Hematopoietic multipotent progenitor cell treated with erythropoietin and hydrocortisone succinate and interleukin-3 and kit ligand, for 17 days (in vitro differentiated cells): ENCODE measurements at regions not wholly inside any gene's neighbourhood (a gene's known extent, or its start where the extent isn't known, plus 50 kb on each side); places are given as distances from the start of the nearest gene placed in this dataset.

Source experiments
- DNase-seq: peaks from one replicate; pipeline ENCODE4 v3.0.0-alpha.2; 2015; ENCODE audit warnings: low spot score

DNA sequence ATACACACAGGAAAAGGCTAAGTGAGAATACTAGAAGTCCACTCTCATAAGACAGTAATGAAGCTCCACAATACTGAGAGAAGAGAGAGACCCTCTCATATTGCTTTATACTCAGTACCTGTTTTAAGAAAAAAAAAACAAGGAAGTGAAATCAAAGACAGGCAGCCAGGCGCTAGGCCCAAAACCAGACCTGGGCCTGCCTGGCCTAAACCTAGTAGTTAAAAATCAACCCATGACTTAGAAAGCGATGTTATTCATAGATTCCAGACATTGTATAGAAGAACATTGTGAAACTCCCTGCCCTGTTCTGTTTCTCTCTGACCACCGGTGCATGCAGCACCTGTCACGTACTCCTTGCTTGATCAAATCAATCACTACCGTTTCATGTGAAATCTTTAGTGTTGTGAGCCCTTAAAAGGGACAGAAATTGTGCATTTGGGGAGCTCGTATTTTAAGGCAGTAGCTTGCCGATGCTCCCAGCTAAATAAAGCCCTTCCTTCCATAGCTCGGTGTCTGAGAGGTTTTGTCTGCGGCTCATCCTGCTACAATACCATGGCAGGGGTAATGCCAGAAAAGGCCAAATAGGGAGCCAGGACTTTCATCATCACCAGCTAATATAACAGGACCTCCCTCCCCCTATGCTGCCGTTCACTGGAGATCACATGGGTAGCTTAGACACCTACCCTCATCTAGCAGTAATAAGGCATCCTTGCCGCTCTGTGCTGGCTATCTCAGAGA, 1294.1 kb downstream of the NSUN3 start:
- DNase-seq, result no peak

DNA sequence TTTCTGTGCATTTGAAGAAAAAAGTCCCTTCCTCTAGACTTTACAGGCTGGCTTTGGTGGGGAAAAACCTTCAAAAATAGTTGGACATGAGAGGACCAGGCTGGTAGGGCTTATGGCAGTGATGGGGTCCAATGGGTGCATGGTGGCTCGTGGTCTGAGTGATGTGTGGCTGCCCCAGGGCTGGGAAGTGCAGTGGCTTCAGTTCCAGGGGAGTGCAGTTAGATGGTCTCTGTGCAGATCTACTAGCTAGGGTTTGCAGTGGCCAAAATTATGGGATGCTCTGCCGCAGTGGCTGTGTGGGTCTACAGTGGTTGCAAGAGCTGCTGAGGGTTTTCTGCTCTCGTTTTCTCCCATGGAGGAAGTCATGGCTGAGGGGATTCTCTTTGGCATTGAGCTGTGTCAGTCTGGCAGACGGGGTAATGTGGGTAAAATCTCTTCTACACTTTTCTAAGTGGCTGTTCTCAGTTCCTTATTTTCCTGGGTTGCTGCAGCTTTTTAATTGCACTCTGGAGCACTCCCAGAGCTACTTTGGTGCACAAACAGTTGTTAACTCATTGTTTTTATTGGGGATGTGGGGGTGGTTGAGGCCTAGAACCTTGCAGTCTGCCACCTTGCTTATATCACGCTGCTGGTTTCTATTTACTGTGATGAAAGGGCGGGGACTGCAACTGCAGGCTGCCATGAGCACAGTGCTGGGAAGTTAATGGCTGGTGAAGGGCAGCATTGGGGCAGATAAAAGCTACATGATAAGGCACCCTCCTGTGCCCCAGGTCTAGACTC, 1324.6 kb downstream of the NSUN3 start:
- DNase-seq, result no peak

DNA sequence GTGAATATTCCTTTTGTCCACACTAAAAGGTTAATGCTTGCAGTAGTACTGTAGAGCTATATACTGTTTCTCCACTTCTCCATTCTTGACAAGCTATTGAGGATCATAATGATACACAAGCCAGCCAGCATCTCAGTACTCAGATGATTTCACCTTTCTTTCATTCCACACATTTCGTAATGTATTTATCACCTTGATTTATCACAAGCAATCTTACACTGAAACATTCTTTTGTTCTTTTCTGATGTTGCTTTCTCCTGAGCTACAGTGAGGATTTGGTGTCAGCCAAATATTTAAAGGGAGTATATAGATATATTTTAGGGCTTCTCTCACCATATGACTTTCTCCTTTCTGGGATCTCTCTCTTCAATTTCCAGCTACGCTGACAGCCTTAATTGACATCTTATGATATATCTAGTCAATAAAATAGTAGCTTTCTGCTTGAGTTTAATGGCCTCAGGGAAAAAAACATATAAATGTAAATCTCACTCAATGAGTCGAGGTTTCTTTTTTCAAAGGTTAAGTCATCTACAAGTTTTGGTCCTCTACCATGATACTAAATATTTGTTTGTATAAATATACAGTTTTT, 1327.0 kb downstream of the NSUN3 start:
- no peak for DNase-seq

DNA sequence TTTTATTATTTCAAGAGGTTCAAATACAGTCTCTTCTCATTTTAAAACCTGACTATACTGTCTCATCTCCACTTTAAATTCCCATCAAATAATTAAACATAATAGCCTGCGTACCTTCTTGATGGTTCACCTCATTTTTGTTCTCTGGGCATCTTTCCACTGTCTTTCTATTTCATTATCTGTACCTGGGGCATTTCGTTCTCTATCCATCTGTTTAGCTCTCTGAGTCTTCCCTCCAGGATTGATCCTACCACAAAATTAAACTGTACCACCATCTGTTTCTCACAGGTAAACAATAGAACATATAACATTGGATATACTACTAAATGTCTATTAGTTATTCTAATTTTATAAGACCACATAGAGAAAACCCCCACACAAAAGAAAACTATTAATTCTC, 1331.4 kb downstream of the NSUN3 start:
- no peak for DNase-seq

DNA sequence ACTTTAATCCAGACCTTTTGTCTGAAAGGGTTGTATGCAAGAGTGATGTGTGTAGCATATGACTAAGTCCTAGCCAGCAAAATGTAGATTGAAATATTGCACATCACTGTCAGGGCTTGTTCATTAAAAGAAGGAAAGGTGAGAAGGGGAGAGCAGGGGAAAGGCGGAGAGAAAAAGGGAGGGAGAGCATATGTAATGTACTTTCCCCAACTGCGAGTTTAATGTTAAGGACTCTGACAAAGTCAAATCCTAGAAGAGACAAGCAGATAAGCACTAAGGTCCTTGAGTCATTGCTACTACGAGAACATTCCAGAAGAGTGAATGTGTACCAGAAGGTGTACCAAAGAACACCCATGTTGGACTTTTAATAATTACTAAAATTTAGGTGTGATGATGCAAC, 1336.7 kb downstream of the NSUN3 start:
- no peak for DNase-seq

DNA sequence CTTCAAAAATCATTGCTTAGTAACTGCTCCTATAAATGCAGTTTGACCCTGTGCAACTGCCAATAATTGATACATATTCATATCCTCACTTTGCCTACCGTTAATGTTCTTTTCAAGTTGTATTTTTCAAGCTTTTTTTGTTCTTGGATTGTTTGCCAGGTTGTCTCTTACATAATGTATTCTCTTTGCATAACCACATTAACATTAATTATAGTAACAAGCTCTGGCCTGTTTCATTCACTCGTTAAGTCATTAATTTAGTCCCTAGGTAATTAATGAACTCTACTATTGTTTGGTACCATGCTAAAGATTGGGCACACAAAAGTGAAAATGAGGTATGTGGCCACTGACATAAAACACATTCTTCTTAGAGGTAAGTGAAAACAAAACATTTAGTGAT, 1338.8 kb downstream of the NSUN3 start:
- DNase-seq, result no peak

DNA sequence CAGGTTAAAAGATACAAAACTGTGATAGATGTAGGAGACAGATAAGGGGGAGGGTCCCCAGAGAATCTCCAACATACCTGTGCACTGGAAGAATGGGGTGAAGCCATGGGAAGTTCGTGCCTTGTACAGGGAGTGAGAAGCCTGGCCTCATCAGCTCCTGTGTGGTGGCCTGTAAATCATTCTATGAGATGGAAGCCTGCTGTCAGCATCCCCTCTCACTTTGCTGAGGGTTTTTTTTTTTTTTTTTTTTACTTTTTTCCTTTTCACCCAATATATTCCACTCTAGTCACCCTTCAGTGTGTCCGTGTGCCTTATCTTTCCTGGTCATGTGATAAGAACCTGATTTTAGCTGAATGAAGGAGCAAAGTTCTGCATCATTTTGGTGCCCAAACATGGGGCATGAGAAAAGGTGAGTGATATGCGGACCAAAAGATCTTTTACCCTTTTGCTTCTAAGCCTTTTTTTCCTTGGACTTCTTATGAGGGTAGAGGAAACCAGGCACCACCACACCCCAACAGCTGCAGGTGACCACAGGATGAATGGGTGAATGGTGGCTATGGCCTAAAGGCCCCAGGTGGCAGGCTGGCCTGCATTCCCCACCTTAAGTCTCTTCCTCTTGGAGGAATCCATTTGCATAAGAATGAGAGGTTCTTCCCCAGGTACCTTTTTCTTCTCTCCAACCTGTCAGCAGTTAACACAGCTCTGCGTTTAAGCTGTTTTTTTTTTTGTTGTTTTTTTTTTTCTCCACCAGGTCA, 1345.0 kb downstream of the NSUN3 start:
- DNase-seq, result no peak

DNA sequence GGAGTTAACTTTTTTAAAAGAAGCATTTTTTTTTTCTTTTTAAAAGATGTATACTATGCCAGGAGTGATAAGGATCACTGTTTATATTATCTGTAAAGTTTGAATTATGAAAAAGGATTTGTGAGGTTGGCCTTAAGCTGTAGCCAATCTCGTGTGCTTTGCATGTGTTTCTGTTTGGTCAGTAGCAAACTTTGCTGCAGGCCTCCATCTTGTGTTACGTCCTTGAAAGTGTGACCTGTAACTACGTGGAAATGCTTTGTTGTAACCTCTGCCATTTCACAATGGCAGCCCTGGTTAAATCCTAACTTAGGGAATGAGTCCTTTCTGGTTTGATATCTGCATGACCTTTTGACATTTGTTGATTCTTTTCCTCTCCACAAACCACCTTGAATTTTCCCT, 1345.6 kb downstream of the NSUN3 start:
- DNase-seq, result no peak

DNA sequence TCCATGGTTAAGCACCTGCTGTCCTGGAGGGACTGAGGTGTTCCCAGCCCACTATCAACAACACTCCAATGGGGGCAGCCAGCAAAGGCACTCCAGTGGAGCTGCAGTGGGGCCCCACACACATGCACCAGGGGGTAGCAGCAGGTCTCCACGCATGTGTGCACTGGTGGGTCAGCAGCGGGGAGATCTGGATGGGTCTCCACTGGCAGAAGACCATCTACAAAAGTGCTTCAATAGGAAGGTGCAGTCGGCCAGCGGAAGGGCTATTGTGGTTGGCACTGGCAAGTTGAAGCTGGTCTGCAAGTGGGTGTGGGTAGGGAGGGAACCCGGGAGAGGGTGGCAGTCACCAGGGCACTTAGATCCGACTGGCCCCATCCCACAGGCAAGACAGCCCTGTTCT, 1355.4 kb downstream of the NSUN3 start:
- DNase-seq, result no peak

DNA sequence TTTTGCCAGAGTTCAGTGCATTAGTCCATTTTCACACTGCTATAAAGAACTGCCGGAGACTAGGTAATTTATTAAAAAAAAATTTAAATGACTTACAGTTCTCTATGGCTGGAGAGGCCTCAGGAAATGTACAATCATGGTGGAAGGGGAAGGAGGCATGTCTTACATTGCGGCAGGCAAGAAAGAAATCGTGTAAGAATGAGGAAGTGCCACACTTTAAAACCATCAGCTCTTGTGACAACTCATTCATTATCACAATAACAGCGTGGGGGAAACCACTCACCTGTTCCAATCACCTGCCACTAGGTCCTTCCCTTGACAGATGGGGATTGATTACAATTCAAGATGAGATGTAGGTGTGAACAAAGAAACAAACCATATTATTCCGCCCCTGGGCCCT, 1361.4 kb downstream of the NSUN3 start:
- DNase-seq, result no peak

DNA sequence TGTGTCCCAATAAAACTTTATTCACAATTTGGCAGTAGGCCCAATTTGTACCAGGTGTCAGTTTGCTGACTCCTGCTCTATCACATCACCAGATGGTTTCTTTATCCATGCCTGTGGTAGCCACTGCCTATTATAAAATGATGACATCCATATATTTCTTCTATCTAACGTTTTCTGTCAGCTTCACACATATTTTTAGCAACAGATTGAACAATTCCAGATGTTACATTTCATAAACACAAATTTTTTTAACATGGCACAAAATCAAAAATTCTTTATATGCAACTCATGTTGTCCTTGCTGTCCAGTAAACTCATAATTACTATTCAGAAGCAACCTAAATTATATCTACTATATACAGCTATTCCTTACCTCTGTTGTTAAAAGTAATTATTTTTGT, 1371.6 kb downstream of the NSUN3 start:
- no peak for DNase-seq

DNA sequence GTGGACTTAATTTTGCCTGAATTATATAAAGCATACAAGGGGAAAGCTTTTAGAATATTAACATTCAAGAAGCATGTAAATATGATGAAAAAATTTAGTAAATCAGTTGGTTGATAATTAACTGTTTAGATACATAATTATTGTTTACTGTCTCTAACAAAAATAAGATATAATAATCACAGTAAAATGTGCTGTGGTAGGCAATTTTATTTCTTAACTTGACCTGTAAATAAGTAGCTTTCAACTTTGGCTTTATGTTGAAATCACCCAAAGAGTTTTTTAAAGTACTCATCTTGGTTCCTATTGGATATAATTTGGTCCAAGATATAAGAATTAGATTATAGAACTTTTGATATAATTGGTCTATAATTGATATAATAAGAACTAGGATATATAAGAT, 1374.5 kb downstream of the NSUN3 start:
- DNase-seq, result no peak

DNA sequence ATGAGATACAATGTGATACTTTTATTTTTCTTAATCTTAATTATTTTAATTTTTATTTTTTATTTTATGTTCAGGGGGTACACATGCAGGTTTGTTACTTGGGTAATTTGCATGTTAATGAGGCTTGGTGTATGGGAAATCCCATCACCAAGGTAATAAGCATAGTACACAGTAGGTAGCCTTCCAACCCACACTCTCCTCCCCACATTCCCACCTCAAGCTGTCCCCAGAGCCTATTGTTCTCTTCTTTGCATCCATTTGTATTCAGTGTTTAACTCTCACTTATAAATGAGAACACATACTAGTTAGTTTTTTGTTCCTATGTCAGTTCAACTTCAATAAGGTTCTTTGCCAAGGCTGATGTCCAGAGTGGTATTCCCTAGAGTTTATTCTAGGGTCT, 1375.4 kb downstream of the NSUN3 start:
- no peak for DNase-seq

DNA sequence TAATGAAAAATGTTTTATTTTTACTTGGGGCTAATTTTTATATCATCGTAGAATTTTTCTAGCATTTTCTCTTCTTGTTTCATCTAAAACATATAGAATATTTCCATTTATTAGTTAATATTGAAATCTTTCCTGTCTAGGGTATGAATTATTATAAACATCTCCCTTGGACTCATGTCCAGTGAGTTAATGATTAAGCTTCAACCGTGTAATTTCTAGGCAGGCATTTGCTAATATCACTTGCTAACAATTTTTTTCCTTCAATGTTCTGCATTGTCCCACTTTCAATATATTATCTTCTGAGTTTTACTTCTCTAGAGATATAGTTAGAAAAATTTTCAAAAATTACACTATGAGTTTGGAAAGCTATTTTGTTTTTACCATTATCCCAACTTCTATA, 1371.6 kb upstream of the EPHA6 start:
- no peak for DNase-seq

DNA sequence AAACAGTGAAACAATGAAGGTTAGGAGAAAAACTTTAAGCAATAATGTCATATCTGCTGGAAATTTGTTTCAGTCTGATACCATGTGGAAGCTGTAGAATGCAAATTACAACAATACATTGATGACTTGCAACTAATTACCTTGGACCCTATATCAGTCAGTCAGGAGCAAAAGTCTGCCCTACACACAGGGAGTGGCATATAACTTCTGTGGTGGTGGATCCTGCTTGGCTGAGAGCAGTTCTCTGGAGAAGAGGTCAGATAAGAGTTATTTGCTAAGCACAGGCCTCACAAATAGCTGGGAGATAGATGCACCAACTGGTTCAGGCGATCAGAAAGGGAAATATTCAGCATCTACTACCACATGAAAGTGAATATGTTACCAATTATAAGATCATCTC, 1364.6 kb upstream of the EPHA6 start:
- no peak for DNase-seq

DNA sequence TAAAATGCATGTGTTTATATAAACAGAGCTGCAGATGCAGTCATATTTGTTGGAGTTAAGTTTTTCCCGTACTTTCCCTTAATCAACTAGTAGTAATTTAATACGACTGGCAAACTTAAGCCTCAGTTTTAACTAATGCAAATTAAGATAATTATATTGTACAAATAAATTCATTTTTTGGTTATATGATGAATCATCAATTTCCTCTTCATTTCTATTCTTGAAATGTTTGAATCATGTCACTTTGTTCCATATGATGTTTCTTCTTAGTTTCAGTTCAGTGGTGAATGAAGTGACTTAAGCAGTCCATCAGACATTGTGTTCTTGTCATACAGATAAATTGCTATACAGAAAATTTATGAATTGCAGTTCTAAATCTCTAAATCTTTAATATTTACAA, 1361.2 kb upstream of the EPHA6 start:
- DNase-seq, result no peak

DNA sequence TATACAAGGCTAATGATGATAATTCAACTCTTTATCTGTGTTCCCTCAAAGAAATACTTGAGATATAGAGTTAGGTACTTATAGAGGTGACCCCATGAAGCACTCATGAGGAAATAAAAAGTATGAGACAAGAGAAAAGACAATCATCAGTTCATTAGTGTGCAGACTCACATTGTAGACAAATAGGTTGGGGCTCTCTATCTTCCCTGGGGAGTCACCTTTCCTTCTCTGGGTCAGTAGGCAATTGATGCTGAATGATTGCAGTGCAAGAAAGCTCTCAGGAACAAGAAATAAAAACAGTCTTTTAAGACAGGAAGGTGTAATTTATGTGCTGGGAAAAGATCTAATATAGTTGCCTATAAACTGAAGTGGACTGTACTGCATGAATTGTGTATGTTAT, 1357.6 kb upstream of the EPHA6 start:
- DNase-seq, result no peak

DNA sequence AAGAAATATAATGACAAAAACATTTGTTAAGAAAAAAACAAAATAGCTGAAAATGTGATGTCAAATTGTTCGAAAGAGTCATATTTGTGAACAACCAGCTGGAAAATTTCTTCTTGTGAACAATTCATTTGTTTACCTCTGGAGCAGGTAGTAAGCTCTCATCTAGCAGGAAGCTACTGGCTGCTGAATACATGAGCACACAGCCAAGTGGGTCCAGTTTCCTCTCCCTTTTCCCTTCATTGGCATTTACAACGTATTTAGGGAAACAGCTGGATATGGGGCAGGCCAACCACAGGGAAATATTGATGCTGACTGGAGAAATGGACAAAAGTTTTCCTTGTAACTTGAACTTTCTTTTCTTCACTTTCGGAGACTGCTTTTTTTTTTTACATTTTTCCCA, 1354.7 kb upstream of the EPHA6 start:
- no peak for DNase-seq

DNA sequence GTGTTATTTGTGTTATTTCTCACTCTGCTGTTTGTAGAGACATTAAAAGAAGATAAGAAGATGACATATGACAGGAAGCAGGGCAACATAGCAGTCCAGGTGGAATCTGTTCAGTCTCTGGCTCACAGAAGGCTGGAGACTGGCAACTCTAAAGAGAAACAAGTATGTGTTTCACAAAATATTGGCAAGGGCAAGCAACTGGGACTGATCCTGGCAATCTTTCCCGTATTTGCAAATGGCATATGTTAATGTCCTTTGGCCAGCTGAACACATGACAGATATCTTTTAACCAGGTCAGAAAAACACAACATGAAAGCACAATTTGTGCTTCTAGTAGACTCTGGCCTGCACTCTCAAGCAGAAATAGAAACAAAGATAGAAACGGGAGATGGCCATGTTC, 1354.1 kb upstream of the EPHA6 start:
- DNase-seq, result no peak

DNA sequence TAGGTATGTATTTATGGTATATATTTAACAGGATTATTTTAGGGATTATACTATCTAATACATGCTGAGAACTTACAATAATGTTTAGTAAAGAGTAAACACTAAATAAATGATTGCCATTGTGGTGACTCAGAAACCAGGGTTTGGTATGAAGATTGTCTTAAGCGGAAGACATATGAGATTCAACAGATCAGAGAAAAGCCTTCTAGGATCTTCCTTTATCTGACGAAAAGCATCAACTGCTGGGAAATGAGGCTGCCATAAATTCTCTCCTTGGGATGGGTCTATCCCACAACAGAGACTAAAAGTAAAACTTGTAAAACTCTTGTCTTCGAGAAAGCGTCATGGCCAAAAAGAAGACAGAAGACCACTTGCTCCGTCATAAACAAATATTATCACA, 1352.2 kb upstream of the EPHA6 start:
- DNase-seq, result no peak

DNA sequence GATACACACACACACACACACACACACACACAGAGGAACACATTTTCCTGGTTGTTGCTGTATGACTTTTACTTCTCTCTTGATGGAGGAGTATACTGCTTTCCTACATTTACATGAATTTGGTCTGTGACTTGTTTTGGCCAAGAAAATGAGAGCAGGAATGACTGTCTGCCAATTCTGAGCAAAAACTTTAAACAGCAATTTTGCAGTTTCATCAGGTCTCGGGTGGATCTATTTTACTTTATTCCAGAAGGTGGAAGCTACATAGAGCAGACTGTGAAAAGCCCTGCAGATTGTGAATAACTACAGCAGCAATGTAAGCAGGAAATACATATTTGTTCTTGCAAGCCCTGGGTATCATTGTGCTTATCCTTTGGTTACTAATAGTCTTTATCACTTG, 1350.0 kb upstream of the EPHA6 start:
- DNase-seq, result no peak

DNA sequence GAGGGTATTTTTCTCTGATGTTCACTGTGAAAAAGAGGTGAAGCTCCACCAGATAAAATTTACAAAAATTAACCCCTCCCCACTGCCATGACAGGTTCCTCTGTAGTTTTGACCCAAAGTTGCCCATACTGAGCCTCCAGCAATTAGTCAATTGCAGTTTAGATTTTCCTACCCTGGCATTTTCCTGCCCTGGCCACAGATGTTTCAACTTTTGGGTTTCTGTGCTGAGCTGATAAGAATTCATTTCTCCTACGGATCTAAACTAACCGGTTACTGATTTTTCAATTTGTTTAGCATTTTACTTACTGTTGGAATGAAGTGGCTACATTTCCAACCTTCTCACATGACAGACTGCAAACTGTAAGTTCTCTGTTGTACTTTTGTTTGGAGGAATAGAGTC, 1346.1 kb upstream of the EPHA6 start:
- DNase-seq, result no peak

DNA sequence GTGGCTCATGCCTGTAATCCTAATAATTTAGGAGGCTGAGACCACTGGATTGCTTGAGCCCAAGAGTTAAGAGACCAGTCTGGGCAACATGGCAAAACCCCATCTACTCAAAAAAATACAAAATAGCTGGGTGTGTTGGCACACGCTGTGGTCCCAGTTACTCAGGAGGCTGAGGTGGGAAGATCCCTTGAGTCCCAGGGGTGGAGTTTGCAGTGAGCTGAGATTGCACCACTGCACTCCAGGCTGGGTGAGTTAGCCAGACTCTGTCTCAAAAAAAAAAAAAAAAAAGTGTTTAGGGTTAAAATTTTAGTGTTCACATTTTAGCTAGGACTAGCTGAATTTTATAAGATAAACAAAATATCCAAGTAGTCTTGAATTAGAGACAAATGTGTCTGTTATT, 1340.1 kb upstream of the EPHA6 start:
- DNase-seq, result no peak
